Heart left ventricle (tissue), 16 donors: ENCODE measurements at regions not wholly inside any gene's neighbourhood (a gene's known extent, or its start where the extent isn't known, plus 50 kb on each side); places are given as distances from the start of the nearest gene placed in this dataset.
A peak's percentile ranks its signal among the peaks of the same experiment; 100 is the strongest.

ENCODE experiments used
- ATAC-seq, 4 donors: fragments of 200-7000 bp; cut with Tn5 transposase; one replicate each; pipeline ENCODE4 v1.9.1; 2020 to 2022; ENCODE audit warnings: moderate library complexity in 4 of 4, mild to moderate bottlenecking in 3 of 4, moderate number of reproducible peaks in 1 of 4
- DNase-seq, 5 donors: peaks; one replicate each; pipeline ENCODE4 v3.0.0-alpha.2; 2020
- H3K27ac ChIP-seq, 12 donors: fragments of 200-600 bp; sonication (generic) in 4 of 12; one replicate each; pipeline versions ENCODE4 v1.5.0 to v1.8.0; 2016 to 2022; ENCODE audit warnings: mild to moderate bottlenecking in 2 of 12
- H3K27me3 ChIP-seq, 9 donors: fragments of 200-600 bp; sonication (generic) in 2 of 9; one replicate each; pipeline versions ENCODE4 v1.5.1 to v1.8.0; 2016 to 2022; ENCODE audit warnings: mild to moderate bottlenecking in 3 of 9
- H3K36me3 ChIP-seq, 9 donors: fragments of 200-600 bp; sonication (generic) in 2 of 9; one replicate each; pipeline versions ENCODE4 v1.5.0 to v1.8.0; 2018 to 2022; ENCODE audit warnings: mild to moderate bottlenecking in 2 of 9
- H3K4me1 ChIP-seq, 12 donors: fragments of 200-600 bp; sonication (generic) in 4 of 12; one replicate each; pipeline versions ENCODE4 v1.5.0 to v1.8.0; 2016 to 2022; ENCODE audit warnings: mild to moderate bottlenecking in 3 of 12
- H3K4me3 ChIP-seq, 12 donors: fragments of 200-600 bp; sonication (generic) in 4 of 12; one replicate each; pipeline versions ENCODE4 v1.5.0 to v1.8.0; 2017 to 2022; ENCODE audit warnings: mild to moderate bottlenecking in 9 of 12, moderate library complexity in 4 of 12
- H3K9me3 ChIP-seq, 12 donors: fragments of 200-600 bp; sonication (generic) in 4 of 12; one replicate each; pipeline versions ENCODE4 v1.5.0 to v1.8.0; 2016 to 2022; ENCODE audit warnings: mild to moderate bottlenecking in 1 of 12
- CTCF ChIP-seq, 12 donors: fragments of 200-600 bp; sonication (generic) in 4 of 12; IDR thresholded peaks; one replicate each; pipeline versions ENCODE4 v1.5.0 to v1.8.0; 2018 to 2022; ENCODE audit warnings: antibody characterized with exemption in 12 of 12, mild to moderate bottlenecking in 5 of 12
- POLR2A ChIP-seq, 2 donors: fragments of 450-650 bp; IDR thresholded peaks; one replicate each; pipeline ENCODE4 v1.6.1; 2017; ENCODE audit warnings: antibody characterized with exemption in 2 of 2, mild to moderate bottlenecking in 2 of 2, moderate library complexity in 2 of 2
- WGBS, 4 donors: extraction: QIAGEN DNeasy Blood & Tissue Kit in 2 of 4; methylation state at CpG; one replicate each; pipeline versions ENCODE4 v1.1.5 to v1.1.7; 2013 to 2018; 5-methylcytosine and 5-hydroxymethylcytosine counted together
- intact Hi-C, 10 donors: fragments of 100-400 bp; cut with DNase I; formaldehyde crosslinking; loops; one replicate each; pipeline versions ENCODE4 v1.11.1 to v1.14.2; 2022
- donor health status: ischemic (EF 13 %, LVEDD 7.1; RV severe dilation, severe dysfunction).
- donor health status: healthy with polysubstance abuse.
- donor health status: DM: no; HTN: yes; CAD: no.
- donor health status: DM: no; HTN: no; CAD: no.
- donor health status: ischemic (EF 25% LVEDD 6.9; RV normal size, moderate dysfunction).
- donor health status: ischemic (EF 25% LVEDD 5.7; RV mildly dilated, moderate dysfunction).
- donor health status: healthy.
- donor health status: DM: yes; HTN: yes; CAD: no.
- donor health status: ischemic (EF 35%, LVEDD 5.7; RV mildly dilated, moderate dysfunction).
- donor health status: nonischemic (EF 11% LVEDD 7.7; RV severe dilation, severe dysfunction).
- donor health status: DM: yes; HTN: yes; CAD: no.
- donor health status: PGD.
- donor health status: ischemic (EF 29% LVEDD 5.4; RV normal size, mild dysfunction).
- donor health status: nonischemic (EF 23%, LVEDD 6.1; RV moderate dilation, normal function).

- intact Hi-C loops: no loop called here
These were observed 90.8 kb downstream of the DSEL start for GRCh38 chr18:67425672-67426071.

GRCh38 chr18:67421651-67422050, 94.9 kb downstream of the DSEL start:
- intact Hi-C loops: no loop called here
- peaks cover 0 to 6% (median 0%) of the 10 kb centered on the region in 12 donors for H3K9me3 ChIP-seq
- WGBS, 4 donors: 70 to 76% (median 75%) methylated on average over 1 of the region's 1 CpG

More at GRCh38 chr18:67425672-67426071, 90.8 kb downstream of the DSEL start:
- DNase-seq (no peak), ATAC-seq (no peak)
- Histone ChIP-seq H3K27me3 (no peaks in the 10 kb centered on the region), H3K9me3 (peaks cover 0 to 6% (median 0%) of the 10 kb centered on the region in 12 donors), H3K27ac (no peak overlapping the region), H3K4me1 (no peaks in the 10 kb centered on the region), H3K36me3 (no peaks in the 10 kb centered on the region), H3K4me3 (no peak overlapping the region)
- TF ChIP-seq CTCF (IDR thresholded peaks at IDR 0.05): no peak
- no peak for TF ChIP-seq POLR2A (IDR thresholded peaks at IDR 0.05)

GRCh38 chr18:67417864-67418523, 98.5 kb downstream of the DSEL start:
- no peaks in the 10 kb centered on the region for H3K9me3 ChIP-seq
- H3K4me3 ChIP-seq: peak overlapping the region in 6 of 12 donors; percentile 3 to 45 (median 24)
- WGBS, 4 donors: 67 to 77% (median 75%) methylated on average over 6 of the region's 6 CpGs
- intact Hi-C loops: no loop called here
- no peaks in the 10 kb centered on the region for H3K36me3 ChIP-seq
- H3K4me1 ChIP-seq: peaks cover 0 to 3% (median 0%) of the 10 kb centered on the region in 12 donors
- H3K27me3 ChIP-seq: no peaks in the 10 kb centered on the region
- H3K27ac ChIP-seq: peak overlapping the region in 4 of 12 donors; percentile 11 to 25 (median 16)
- ATAC-seq (peak in 1 of 4 donors; percentile 73), DNase-seq (no peak)
- TF ChIP-seq POLR2A (IDR thresholded peaks at IDR 0.05) (no peak), CTCF (IDR thresholded peaks at IDR 0.05) (no peak)

More at GRCh38 chr18:67421651-67422050, 94.9 kb downstream of the DSEL start:
- ATAC-seq (no peak), DNase-seq (no peak)
- peaks cover 0 to 3% (median 0%) of the 10 kb centered on the region in 12 donors for H3K4me1 ChIP-seq
- no peaks in the 10 kb centered on the region for H3K27me3 ChIP-seq
- TF ChIP-seq CTCF (IDR thresholded peaks at IDR 0.05): no peak
- TF ChIP-seq POLR2A (IDR thresholded peaks at IDR 0.05): no peak
- no peak overlapping the region for H3K27ac ChIP-seq
- no peaks in the 10 kb centered on the region for H3K36me3 ChIP-seq
- H3K4me3 ChIP-seq: no peak overlapping the region

- no peak for ATAC-seq
- TF ChIP-seq CTCF (IDR thresholded peaks at IDR 0.05): no peak
- TF ChIP-seq POLR2A (IDR thresholded peaks at IDR 0.05): no peak
- Histone ChIP-seq H3K27ac (no peak overlapping the region), H3K27me3 (no peaks in the 10 kb centered on the region), H3K4me1 (no peaks in the 10 kb centered on the region), H3K4me3 (no peak overlapping the region), H3K9me3 (no peaks in the 10 kb centered on the region), H3K36me3 (no peaks in the 10 kb centered on the region)
- WGBS, 4 donors: 26 to 31% (median 29%) methylated on average over 2 of the region's 2 CpGs
- intact Hi-C loops: no loop called here
- no peak for DNase-seq
These were observed 105.4 kb downstream of the DSEL start for GRCh38 chr18:67411116-67411515.
